RWPE2 (cell line): ENCODE measurements at regions not wholly inside any gene's neighbourhood (a gene's known extent, or its start where the extent isn't known, plus 50 kb on each side); places are given as distances from the start of the nearest gene placed in this dataset.

Source experiments
- ATAC-seq: fragments of 200-7000 bp; cut with Tn5 transposase; 3 replicates; pipeline ENCODE4 v1.9.1; 2021; ENCODE audit warnings: low read depth
- DNase-seq: peaks from one replicate; pipeline ENCODE4 v3.0.0-alpha.2; 2020; ENCODE audit warnings: low spot score
- H3K27ac ChIP-seq: fragments of 450-650 bp; 2 replicates; pipeline ENCODE4 v1.5.1; 2017; ENCODE audit warnings: mild to moderate bottlenecking; ENCODE audit not compliant: poor library complexity, severe bottlenecking
- H3K27me3 ChIP-seq: fragments of 250-450 bp; sonication (Bioruptor Pico); 2 replicates; pipeline ENCODE4 v1.5.1; 2021; ENCODE audit warnings: mild to moderate bottlenecking, moderate library complexity; ENCODE audit not compliant: insufficient read depth, poor library complexity, severe bottlenecking
- H3K36me3 ChIP-seq: fragments of 250-450 bp; sonication (Bioruptor Pico); 2 replicates; pipeline ENCODE4 v1.5.1; 2020; ENCODE audit warnings: low read depth, mild to moderate bottlenecking, moderate library complexity
- H3K4me1 ChIP-seq: fragments of 250-450 bp; sonication (Bioruptor Pico); 2 replicates; pipeline ENCODE4 v1.5.1; 2021; ENCODE audit warnings: mild to moderate bottlenecking, moderate library complexity; ENCODE audit not compliant: insufficient read depth, poor library complexity, severe bottlenecking
- H3K4me3 ChIP-seq: fragments of 250-450 bp; sonication (Bioruptor Pico); 2 replicates; pipeline ENCODE4 v1.5.1; 2021; ENCODE audit warnings: mild to moderate bottlenecking, moderate library complexity; ENCODE audit not compliant: severe bottlenecking
- H3K9me3 ChIP-seq: fragments of 250-450 bp; sonication (Bioruptor Pico); 2 replicates; pipeline ENCODE4 v1.5.1; 2021; ENCODE audit warnings: mild to moderate bottlenecking, moderate library complexity; ENCODE audit not compliant: severe bottlenecking
- CTCF ChIP-seq: fragments of 450-650 bp; IDR thresholded peaks from one replicate; pipeline ENCODE4 v1.5.1; 2017; ENCODE audit warnings: mild to moderate bottlenecking, moderate library complexity; ENCODE audit not compliant: poor library complexity, severe bottlenecking

DNA sequence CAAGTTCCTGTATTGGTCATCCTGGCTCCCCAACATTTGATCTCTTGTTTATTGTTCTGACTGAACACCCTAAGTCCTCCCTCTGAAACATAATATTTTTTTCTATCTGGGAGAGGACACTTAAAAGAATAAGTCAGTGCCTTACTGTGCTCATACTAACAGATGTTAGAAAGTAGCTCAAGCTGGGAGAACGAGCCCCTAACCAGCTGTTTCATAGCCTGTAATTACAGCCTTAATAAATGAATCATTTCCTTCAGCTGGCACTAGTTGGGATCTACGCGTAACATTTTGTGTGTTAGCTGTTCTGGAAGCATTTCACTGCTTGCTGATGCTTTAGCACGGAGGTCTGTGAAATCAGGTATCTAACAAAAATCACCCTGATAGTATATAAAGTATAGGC is 345.9 kb upstream of the RIOK2 start:
- DNase-seq (no peak), ATAC-seq (peak; percentile 50; the same call in 2 of the 3 replicates)
- H3K27ac ChIP-seq, result no peak overlapping the region
- no peak for TF ChIP-seq CTCF
- H3K27me3 ChIP-seq, result no peaks in the 10 kb centered on the region
- H3K4me1 ChIP-seq, result no peaks in the 10 kb centered on the region
- H3K36me3 ChIP-seq, result no peaks in the 10 kb centered on the region
- H3K4me3 ChIP-seq, result no peak overlapping the region
- H3K9me3 ChIP-seq, result no peaks in the 10 kb centered on the region

DNA sequence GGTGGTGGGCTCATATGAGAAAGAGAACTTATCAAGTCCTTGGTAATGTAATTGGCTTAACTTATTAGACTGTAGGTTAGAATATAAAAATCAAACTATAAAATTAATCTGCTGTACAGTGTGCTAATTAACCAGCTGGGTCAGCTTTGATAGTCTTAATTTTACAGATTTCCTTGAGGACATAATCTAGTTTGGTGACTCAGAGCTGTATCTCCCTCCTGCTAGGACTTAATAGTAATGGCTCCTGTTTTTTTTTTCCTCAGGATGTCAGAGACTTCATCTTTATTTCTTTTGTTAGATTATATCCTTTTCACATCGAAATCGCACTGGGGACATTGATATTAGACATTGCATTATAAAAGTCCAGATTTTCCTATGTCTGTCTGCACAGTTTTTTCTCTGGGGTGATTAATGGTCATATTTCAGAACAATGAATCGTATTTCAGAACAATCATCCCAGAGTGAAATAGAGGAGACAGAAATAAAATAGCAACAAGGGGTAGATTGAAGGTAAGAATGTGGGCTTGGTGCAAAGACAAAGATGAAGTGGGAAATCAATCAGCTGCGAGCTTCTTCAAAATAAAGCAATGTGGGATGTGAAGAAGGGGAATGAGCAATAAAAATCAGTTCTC is 346.4 kb upstream of the RIOK2 start:
- no peaks in the 10 kb centered on the region for H3K36me3 ChIP-seq
- ATAC-seq, result no peak
- H3K27ac ChIP-seq, result no peak overlapping the region
- no peaks in the 10 kb centered on the region for H3K9me3 ChIP-seq
- H3K4me1 ChIP-seq, result peaks cover 3% of the 10 kb centered on the region
- no peaks in the 10 kb centered on the region for H3K27me3 ChIP-seq
- no peak for TF ChIP-seq CTCF
- no peak overlapping the region for H3K4me3 ChIP-seq
- no peak for DNase-seq

DNA sequence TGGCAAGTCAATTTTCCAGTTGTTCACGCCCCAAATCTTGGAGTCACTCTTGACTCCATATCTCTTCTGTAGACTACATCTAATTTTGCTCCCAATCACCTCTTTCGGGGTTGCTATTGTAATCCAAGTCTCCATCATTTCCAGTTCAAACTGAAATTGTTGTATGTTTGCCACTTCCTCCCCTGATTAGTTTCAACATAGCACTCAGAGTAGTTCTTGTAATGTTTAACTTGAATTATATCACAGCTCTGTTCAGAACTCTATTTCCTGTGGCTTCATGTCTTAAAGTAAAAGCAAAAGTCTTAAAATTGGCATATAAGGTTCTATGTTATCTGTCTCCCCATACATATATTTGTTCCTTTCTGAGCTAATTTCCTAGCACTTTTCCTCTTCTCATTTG is 348.5 kb upstream of the RIOK2 start:
- DNase-seq, result no peak
- H3K27ac ChIP-seq, result no peak overlapping the region
- no peak for ATAC-seq
- no peaks in the 10 kb centered on the region for H3K9me3 ChIP-seq
- peaks cover 6% of the 10 kb centered on the region for H3K4me1 ChIP-seq
- H3K4me3 ChIP-seq, result no peak overlapping the region
- TF ChIP-seq CTCF, result no peak
- H3K36me3 ChIP-seq, result no peaks in the 10 kb centered on the region
- H3K27me3 ChIP-seq, result no peaks in the 10 kb centered on the region

DNA sequence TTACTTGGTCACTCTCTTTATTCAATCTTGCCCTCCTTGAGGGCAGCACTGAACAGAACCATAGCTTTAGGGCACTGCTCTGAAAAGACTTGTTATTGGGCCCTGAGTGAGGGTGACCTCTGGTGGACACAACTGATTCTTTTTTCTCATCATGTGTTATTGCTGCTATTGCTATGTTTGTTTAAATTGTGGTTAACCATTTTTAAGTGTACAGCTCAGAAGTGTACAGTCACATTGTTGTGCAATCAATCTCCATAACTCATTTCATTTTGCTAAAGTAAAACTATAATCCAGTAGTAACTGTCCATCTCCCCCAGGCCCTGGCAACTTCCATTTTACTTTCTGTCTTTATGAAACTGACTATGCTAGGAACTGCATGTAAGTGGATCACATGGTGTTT is 351.1 kb upstream of the RIOK2 start:
- Histone ChIP-seq H3K36me3 (no peaks in the 10 kb centered on the region), H3K4me1 (peaks cover 6% of the 10 kb centered on the region), H3K27ac (no peak overlapping the region), H3K9me3 (no peaks in the 10 kb centered on the region), H3K27me3 (no peaks in the 10 kb centered on the region), H3K4me3 (no peak overlapping the region)
- peak; percentile 96 for ATAC-seq
- DNase-seq, result no peak
- peak; percentile 96 for TF ChIP-seq CTCF

GRCh38 chr5:97536683-97537082 is 353.6 kb upstream of the RIOK2 start:
- no peak for ATAC-seq

More at GRCh38 chr5:97536683-97537082, 353.6 kb upstream of the RIOK2 start:
- DNase-seq, result no peak
- no peak overlapping the region for H3K27ac ChIP-seq
- H3K27me3 ChIP-seq, result no peaks in the 10 kb centered on the region
- peaks cover 6% of the 10 kb centered on the region for H3K4me1 ChIP-seq
- H3K9me3 ChIP-seq, result no peaks in the 10 kb centered on the region
- H3K36me3 ChIP-seq, result no peaks in the 10 kb centered on the region
- TF ChIP-seq CTCF, result no peak
- no peak overlapping the region for H3K4me3 ChIP-seq
